Loucy (cell line): ENCODE measurements at regions not wholly inside any gene's neighbourhood (a gene's known extent, or its start where the extent isn't known, plus 50 kb on each side); places are given as distances from the start of the nearest gene placed in this dataset.

Experiments
- CTCF ChIP-seq: fragments of 200-600 bp; sonication (generic); conservative IDR thresholded peaks from 2 replicates; pipeline ENCODE4 v1.5.1; 2014; ENCODE audit warnings: mild to moderate bottlenecking, antibody characterized with exemption, low read length
- EZH2phosphoT487 ChIP-seq: fragments of 200-600 bp; IDR thresholded peaks from 2 replicates; pipeline ENCODE4 v1.6.1; 2018; ENCODE audit warnings: antibody characterized with exemption, mild to moderate bottlenecking, moderate library complexity, borderline replicate concordance

GRCh38 chr1:57898531-57898930, 474.7 kb upstream of the DAB1 start:
- TF ChIP-seq CTCF = no peak
- TF ChIP-seq EZH2phosphoT487 = no peak
